BE2C (cell line): ENCODE measurements at regions not wholly inside any gene's neighbourhood (a gene's known extent, or its start where the extent isn't known, plus 50 kb on each side); places are given as distances from the start of the nearest gene placed in this dataset.

Experiments
- DNase-seq: peaks from one replicate; pipeline ENCODE4 v3.0.0-alpha.2; 2020
- H3K27me3 ChIP-seq: fragments of 250-450 bp; sonication (Bioruptor Pico); 2 replicates; pipeline ENCODE4 v1.5.1; 2020; ENCODE audit warnings: mild to moderate bottlenecking
- H3K36me3 ChIP-seq: fragments of 250-450 bp; sonication (Bioruptor Pico); 2 replicates; pipeline ENCODE4 v1.5.1; 2020; ENCODE audit warnings: mild to moderate bottlenecking
- H3K4me1 ChIP-seq: fragments of 250-450 bp; sonication (Bioruptor Pico); 2 replicates; pipeline ENCODE4 v1.5.1; 2020
- H3K4me3 ChIP-seq: 2 replicates; pipeline ENCODE4 v1.5.1; 2011; ENCODE audit warnings: low read depth, low read length
- H3K9me3 ChIP-seq: fragments of 250-450 bp; sonication (Bioruptor Pico); 2 replicates; pipeline ENCODE4 v1.5.1; 2020
- CTCF ChIP-seq: IDR thresholded peaks from 2 replicates; pipeline ENCODE4 v1.5.1; 2012; ENCODE audit warnings: mild to moderate bottlenecking, low read depth, low read length

- no peaks in the 10 kb centered on the region for H3K9me3 ChIP-seq
- H3K27me3 ChIP-seq: no peaks in the 10 kb centered on the region
- H3K4me3 ChIP-seq: no peak overlapping the region
- TF ChIP-seq CTCF: no peak
- no peaks in the 10 kb centered on the region for H3K36me3 ChIP-seq
- no peak for DNase-seq
- H3K4me1 ChIP-seq: no peaks in the 10 kb centered on the region
These were observed 1333.0 kb downstream of the PCDH19 start for GRCh38 chrX:99077099-99077498.

- H3K9me3 ChIP-seq: no peaks in the 10 kb centered on the region
- no peak overlapping the region for H3K4me3 ChIP-seq
- H3K4me1 ChIP-seq: no peaks in the 10 kb centered on the region
- no peaks in the 10 kb centered on the region for H3K27me3 ChIP-seq
- H3K36me3 ChIP-seq: no peaks in the 10 kb centered on the region
- no peak for DNase-seq
- no peak for TF ChIP-seq CTCF
These were observed 1336.5 kb downstream of the PCDH19 start for GRCh38 chrX:99073551-99073950.

GRCh38 chrX:99051639-99052038 is 1358.4 kb downstream of the PCDH19 start:
- DNase-seq: no peak
- Histone ChIP-seq H3K27me3 (no peaks in the 10 kb centered on the region), H3K9me3 (no peaks in the 10 kb centered on the region), H3K36me3 (no peaks in the 10 kb centered on the region), H3K4me3 (no peak overlapping the region), H3K4me1 (no peaks in the 10 kb centered on the region)
- TF ChIP-seq CTCF: no peak

DNA sequence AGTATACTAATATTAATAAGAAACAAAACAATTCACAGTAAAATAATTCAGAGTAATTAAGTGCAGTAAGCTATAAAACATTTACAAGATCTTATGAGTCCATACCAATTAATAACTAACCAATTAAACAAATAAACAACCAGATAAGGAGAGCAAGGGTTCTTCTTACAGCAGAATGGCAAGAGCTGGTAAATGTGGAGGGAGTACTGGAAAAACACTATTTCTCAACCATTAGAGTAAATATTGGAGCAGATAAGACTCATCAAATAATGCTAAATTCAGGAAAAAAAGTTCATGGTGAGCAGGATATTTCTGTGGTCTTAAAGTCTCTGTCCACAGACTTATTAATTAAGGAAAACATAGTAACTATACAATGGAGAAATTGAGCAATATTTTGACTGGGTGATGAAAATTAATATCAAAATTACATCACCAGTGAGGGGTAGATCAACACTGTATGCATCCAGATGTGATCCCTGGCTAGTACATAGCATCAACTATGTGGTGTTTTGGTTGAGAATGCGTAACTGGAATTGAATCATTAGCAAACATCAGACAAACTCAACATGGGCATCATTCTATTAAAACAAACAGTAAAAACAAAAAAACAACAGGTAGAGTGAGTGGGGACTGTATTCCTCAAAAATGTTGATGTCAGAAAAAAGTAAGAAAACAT is 1376.7 kb downstream of the PCDH19 start:
- no peaks in the 10 kb centered on the region for H3K36me3 ChIP-seq
- DNase-seq: no peak
- H3K4me1 ChIP-seq: no peaks in the 10 kb centered on the region
- no peak overlapping the region for H3K4me3 ChIP-seq
- no peaks in the 10 kb centered on the region for H3K27me3 ChIP-seq
- TF ChIP-seq CTCF: no peak
- H3K9me3 ChIP-seq: no peaks in the 10 kb centered on the region

- Histone ChIP-seq H3K9me3 (no peaks in the 10 kb centered on the region), H3K4me1 (no peaks in the 10 kb centered on the region), H3K4me3 (no peak overlapping the region), H3K27me3 (no peaks in the 10 kb centered on the region), H3K36me3 (no peaks in the 10 kb centered on the region)
- no peak for DNase-seq
- TF ChIP-seq CTCF: no peak
These were observed 1399.1 kb downstream of the PCDH19 start for GRCh38 chrX:99010957-99011356.

- no peak for TF ChIP-seq CTCF
- DNase-seq: no peak
- H3K36me3 ChIP-seq: no peaks in the 10 kb centered on the region
- no peaks in the 10 kb centered on the region for H3K9me3 ChIP-seq
- H3K27me3 ChIP-seq: no peaks in the 10 kb centered on the region
- H3K4me1 ChIP-seq: no peaks in the 10 kb centered on the region
- no peak overlapping the region for H3K4me3 ChIP-seq
These were observed 1408.8 kb downstream of the PCDH19 start for GRCh38 chrX:99001286-99001685.
